ENCODE measurements at regions not wholly inside any gene's neighbourhood (a gene's known extent, or its start where the extent isn't known, plus 50 kb on each side); places are given as distances from the start of the nearest gene placed in this dataset.
"Not testable (repeated sequence)": the region's sequence is repeated elsewhere in the genome, so short reads cannot be mapped to it uniquely, and the experiment has no call there.

DNA sequence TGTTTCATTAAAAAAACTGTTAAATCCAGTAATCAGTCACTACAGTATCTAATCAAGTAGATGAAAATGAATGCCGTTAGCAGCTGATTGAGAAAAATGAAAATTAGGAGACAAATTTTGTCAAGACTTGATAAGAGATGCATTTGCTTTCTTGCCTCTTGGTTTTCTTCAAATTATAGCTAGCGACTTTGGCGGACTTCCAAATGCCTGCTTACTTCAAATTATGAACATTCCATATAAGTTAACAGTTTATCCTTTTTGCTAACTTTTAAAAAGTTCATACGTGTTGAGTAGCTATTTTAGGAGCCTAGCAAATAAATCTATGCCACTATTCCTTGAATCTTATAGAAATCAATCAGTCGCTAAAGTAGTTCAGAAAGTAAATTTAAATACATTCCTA, 58.8 kb downstream of the PPP4R3C start:
- no peak for DNase-seq

DNA sequence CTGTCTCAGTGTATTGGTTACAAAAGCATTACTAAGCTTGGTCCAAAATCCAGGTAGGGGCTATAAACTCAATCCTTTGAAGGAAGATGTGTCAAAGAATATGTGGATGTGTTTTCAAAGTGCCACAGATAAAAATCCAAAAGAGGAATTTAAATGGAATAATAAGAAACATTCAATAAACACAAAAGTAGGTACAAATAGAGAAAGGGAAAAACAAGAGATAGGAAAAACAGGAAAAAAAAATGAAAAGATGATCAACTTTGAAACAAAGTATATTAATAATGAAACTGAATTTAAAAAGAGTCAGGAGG, 64.0 kb downstream of the PPP4R3C start:
- no peak for DNase-seq

DNA sequence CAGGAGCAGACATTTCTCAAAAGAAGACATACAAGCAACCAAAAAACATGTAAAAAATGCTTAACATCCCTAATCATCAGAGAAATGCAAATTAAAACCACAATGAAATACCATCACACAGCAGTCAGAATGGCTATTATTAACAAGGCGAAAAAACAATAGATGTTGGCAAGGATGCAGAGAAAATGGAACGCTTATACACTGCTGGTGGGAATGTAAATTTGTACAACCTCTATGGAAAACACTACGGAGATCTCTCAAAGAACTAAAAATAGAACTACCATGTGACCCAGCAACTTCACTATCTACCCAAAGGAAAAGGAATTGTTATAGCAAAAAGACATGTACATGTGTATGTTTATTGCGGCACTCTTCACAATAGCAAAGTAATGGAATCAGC, 71.5 kb downstream of the PPP4R3C start:
- no peak for DNase-seq

DNA sequence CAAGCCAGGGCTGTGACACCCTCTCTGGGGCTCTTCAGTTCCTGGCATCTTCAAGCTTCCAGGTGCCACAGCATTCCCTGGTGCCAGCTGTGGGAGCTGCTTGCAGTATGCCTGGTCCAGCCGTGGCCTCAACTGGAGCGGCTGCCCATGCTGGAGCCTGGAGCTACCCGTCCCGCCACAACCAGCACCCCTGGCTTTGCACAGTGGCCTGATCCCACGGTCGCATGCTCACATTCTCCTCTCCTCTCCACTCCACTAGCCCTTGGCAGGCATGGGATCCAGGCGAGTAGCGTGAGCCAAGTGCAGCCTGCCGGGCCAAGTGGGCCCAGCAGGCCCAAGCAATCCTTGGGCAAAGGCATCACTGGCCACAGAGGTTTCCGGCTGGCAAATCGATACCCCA, 81.7 kb downstream of the PPP4R3C start:
- no peak for DNase-seq

DNA sequence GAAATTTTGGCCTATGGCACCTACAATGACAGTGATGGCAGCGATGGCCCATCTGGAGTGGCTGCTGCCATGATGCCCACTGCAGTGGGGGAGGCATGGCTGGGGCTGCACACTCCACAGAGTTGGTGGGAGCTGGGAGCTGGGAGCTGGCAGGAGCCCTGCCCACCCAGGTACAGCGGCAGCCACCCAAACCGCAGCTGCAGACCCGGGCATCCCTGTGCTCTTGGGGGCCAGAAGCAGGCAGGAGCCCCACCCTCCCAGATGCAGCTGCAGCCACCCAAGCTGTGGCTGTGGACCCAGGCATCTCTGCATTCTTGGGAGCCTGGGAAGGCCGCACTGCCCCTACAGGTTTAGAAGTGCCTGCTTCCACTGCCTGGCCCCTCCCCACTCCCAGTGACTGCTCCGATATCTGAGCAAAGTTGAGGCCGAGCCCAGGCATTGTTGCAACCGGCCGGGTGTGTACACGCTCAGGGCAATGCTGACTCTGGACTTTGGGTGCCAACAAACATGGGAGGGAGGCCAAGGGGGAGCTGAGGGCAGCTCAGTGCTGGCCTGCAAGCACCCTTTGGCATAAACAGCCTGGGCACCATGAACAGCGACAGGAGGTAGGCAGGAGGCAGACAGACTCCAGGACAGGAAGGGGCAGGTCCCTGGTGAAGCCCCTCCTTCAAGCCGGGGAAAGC, 82.8 kb downstream of the PPP4R3C start:
- DNase-seq, result no peak

DNA sequence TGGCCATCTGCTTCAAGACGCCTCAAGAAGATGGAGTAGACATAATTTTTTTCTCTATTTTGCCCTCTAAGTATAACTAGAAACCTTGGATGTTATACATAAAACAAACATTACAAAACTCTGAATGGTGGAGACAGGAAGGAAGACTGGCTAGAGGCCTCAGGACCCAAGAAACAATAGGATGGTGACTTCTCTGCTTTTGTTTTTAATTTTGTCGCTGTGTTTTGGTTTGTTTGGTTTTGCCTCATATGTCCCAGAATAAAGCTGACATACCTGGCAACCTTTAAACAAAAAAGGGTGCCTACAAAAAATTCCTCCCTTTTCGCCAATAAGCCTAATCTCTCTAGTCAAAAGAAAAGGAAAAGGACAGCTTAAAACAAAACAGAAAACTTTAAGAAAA, 109.1 kb downstream of the PPP4R3C start:
- no peak for DNase-seq

DNA sequence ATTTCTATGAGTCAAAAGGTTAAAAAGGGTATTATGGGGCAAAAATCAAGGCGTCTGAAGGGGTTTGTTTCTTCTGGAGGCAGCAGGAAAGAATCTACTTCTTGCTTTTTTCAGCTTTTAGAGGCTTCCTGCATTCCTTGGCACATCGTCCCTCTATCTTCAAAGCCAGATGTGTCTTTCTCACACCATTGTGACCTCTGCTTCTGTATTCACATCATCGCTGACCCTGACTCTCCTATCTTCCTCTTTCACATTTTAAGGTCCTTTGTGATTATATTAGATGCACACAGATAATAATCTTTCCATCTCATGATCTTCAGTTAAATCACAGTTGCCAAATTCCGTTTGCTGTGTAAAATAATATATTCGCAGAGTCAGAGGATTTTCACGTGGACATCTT, 112.7 kb downstream of the PPP4R3C start:
- no peak for DNase-seq

DNA sequence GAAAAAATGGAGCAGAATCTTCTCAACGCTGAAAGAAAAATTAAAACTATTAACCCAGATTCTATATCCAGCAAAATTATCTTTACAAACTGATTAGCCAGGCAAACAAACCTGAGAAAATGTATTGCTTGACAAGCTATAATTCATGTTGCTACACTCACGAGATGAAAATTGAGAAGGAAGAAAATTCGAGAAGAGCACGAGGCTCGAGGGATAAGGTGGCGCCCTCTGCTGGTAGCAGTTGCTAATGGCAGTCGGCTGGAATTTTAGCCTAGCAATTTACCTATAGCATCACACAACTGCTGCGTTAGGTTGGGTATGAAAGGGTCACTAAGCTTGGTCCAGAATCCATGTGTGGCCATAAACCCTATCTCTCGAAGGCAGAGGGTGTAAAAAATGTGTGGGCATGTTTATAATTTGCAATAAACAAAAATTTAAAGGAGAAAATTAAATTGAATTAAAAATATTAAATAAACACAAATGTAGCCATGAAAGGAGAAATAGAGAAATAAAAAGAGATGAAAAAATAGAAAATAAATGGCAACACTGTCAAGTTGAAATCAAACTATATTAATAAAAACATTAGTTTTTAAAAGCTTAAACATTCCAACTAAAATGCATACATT, 126.6 kb downstream of the PPP4R3C start:
- DNase-seq, result peak in 16 of 56 donors; percentile 0 to 44 (median 0)

DNA sequence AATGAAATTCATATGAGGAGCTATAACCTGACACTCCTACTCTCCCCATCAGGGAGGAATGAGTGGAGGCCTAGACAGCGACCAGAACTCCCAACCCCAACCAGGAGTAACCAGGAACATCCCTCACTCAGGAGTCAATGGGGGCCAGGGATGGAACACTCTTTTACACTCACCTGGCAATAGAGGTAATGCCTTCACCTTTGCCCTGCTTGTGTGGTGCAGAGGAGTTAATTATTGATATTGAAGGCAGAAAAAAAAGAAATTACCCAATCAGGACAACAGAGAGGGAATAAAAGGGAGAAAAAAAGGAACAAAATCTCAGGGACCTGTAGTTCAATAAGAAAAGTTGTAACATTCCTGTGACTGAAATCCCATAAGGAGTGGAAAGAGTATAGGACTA, 141.5 kb downstream of the PPP4R3C start:
- DNase-seq, result no peak

DNA sequence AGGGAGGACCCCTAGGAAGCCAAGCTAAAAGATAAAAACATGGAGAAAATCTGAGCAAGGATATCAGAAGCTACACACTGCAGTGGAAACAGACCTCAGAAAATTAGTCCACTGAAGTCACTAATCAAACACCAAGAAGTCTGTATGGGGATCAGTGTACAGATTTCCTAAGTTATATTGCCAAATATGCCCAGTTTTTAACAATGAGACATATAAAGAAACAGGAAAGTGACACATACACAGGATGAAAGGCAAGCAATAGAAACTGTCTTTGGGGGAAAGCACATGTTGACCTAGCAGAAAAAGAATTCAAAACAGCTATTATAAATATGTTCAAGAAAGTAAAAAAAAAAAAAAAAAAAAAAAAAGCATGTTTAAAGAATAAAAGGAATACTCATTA, 153.7 kb downstream of the PPP4R3C start:
- no peak for DNase-seq

DNA sequence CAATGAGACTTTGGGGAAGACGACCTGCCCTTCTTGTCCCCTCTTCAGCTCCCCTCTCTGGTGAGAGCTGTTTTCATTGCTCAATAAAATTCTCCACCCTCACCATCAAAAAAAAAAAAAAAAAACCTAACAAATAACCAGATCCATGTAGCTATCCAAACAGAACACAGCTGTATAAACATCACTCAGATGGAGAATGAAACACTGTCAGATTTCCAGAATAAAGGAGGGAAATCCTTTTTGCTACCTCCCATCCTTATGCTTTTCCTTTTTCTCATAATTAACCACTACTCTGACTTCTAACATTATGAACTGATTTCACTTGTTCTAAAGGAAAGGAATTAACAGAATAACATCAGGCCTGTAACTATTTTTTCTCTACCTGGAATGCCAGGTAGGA, 155.6 kb downstream of the PPP4R3C start:
- DNase-seq, result no peak

DNA sequence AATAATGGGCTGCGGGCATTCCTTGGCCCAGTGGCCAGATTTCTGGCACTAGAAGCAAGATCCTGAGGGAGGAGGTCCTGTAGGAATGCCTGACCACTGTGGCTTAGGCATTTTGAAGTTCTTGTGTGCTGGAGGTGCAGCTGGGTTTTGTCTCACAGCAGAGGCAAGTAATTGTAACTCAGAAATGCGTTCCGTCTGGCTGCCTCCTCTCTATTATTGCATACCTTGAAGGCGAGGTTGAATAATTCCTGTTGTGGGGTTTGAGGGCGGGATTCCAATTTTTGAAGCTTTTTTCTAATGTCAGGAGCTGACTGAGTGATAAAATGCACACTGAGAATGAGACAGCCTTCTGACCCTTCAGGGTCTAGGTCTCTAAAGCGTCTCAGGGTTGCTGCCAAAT, 170.6 kb downstream of the PPP4R3C start:
- DNase-seq, result not testable (repeated sequence)

DNA sequence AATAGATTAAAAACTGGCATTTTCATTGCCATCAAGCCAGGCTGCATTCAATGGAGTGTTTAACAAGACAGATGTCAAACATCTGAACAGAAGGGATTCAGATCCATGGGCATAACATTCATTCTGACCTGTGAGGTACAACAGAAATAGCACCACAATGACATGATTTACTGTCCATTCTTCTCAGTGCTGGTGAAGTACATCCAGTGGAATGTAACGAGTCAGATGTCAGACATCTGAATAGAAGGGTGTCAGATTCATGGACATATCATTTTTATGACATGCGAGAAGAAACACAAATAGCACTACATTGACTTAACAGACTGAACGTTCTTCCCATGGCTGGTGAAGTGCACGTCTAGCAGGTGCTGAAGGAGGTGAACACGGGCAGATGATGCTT, 186.4 kb downstream of the PPP4R3C start:
- DNase-seq, result no peak

DNA sequence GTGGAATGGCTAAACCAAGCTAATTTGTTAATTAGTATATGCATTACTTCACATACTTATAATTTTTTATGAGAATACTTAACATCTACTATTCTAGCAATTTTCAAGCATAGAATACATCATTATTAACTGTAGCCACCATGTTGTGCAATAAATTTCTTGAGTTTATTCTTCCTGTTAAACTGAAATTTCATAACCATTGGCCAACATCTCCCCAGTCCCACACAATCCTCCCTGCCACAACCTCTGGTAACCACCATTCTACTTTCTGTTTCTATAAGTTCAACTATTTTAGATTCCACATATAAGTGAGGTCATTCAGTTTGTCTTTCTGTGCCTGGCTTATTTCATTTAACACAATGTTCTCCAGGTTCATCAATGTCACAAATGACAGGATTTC, 208.5 kb downstream of the PPP4R3C start:
- no peak for DNase-seq

DNA sequence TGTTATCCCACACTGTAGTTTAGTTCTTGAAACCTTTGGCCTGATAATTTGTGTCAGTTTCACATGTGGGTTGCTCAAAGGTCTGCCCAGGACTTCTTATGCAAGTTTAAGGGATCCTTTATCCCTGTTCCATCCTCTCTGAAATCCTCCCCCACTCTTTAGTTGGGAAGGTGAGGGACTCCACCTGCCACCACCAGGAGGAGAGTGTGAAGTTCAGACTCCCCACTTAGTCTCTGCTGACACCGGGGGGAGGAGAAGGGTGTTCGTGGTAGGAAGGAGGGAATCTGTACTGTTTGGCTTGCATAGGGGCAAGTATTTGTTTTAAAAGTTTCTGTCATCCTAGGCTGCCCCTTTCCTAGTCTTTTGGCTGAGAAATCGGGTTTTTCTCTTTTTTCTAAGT, 211.8 kb downstream of the PPP4R3C start:
- DNase-seq, result no peak

DNA sequence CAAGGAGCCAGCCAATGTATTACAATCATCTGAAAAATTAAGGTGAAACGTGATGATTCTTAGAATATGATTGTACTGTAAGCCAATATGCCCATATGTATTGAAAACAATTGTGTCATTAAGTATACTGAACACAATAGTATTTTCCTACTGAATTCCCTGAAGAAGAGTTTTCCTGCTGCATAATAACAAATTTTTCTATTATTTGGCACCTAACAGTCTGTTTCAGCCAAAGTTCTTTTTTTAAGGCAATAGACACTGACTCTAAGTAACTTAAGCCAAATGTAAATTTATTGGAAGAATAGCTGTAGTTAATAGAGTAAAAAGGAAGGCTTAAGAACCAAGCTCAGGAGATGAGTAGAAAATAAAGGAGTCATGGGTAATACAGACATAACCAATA, 220.6 kb downstream of the PPP4R3C start:
- no peak for DNase-seq

DNA sequence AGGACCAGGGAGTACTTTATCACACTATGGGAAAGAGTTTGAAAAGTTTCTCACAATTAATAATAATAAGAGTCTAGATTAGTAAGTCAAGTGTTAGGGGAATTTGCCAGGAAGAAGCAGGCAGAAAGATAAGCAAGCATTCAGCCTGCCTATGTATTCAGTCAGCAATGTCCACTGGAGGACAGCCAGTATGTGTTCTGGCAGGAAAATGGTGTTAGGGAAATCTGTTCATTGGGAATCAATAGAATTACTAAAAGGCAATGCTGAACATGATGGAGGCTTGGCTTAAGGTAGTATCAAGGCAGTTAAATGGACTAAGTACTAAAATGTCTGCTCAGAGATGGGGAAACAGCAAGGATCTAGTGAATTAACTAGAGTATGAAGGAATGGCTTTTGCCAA, 221.2 kb downstream of the PPP4R3C start:
- DNase-seq, result no peak

DNA sequence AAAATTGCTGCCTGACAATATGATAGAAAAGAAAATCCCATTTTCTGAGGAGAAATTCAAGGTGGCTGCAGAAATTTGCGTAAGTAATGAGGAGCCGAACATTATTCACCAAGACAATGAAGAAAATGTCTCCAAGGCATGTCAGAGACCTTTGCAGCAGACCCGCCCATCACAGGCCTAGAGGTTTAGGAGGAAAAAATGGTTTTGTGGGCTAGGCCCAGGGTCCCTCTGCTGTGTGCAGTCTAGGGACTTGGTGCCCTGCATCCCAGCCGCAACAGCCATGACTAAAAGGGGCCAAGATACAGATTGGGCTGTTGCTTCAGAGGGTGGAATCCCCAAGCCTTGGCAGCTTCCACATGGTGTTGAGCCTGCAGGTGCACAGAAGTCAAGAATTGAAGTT, 223.1 kb downstream of the PPP4R3C start:
- DNase-seq, result not testable (repeated sequence)

DNA sequence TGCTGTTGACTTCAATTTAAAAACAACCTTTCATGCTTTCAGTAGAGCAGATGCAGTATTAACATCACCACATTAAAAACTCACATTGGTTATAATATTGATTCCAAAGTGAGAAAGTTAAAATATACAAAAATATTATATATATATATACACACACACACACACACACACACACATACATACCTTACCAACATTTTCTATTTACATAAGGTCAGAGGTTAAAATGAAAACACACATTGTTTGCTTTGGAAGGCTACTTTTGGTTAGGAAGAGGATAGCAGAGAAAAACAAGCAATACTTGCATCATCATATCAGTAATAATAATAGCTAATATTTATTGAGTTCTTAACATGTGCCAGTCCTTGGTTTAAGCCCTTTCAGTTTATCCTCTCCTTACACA, 226.5 kb downstream of the PPP4R3C start:
- no peak for DNase-seq

DNA sequence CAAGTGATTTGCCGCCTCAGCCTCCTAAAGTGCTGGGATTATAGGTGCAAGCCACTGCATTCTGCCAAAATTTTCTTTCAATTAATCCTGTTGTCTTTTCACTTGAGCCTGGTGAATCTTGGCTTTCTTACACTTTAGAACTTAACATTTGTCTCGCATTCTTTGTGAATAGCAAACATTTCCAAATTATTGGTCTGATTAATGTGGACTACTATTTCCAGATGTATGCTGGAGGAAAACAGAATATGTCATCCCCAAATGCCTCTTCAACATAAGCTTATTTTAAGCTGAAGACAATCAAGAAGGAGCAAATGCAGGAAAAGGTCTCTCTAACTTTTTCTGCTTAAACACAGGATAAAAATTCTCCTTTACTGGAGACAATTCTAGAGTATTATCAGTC, 233.4 kb downstream of the PPP4R3C start:
- no peak for DNase-seq

DNA sequence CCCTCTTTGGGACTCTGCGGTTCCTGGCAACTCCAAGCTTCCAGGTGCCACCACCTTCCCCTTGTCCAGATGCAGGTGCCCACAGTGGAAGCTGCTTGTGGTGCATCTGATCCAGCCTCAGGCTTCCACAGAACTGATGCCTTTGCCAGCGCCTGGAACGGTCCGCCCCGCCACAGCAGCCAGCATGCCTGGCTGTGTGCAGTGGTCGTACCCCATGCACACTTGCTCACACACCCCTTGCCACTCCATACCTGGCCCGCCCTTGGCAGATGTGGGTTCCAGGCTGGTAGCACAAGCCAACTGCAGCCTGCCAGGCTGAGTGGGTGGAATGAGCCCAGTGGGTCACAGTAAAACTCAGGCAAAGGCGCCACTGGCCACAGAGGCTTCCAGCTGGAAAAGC, 240.5 kb downstream of the PPP4R3C start:
- DNase-seq, result no peak

DNA sequence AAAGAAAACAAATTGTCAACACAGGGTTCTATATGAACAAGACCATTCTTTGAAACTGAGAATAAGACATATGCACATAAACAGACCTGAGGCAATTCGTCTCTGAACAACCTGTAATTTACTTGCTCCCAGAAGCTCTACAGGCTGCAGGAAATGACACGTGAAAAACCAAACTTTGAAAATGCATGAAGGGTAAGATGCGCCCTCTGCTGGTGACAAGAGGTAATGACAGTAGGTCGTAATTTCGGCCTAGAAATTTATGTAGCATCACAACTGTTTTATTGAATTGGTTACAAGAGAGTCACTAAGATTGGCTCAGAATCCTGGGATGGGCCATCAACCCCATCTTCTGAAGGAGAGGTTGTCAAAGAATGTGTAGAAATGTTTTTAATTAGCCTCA, 276.5 kb downstream of the PPP4R3C start:
- DNase-seq, result peak in 1 of 56 donors; percentile 0

DNA sequence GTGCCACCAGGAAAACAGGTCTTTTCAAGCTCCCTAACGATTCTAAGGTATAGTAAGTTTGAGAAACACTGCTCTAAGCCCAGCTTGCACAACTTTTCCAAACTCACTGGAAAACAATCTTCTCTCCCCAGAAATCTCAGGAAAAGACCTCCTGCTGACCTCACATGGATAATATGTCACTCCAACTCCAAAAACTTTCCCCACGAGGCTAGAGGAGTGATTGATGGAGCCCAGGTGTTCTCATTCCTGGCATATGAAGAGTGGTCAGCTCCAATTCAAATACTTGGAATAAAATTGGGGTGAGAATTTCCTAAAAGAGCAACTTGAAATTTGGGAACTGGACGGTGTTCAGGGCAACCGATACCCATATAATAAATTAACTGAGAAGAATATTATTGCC, 299.9 kb downstream of the PPP4R3C start:
- no peak for DNase-seq

DNA sequence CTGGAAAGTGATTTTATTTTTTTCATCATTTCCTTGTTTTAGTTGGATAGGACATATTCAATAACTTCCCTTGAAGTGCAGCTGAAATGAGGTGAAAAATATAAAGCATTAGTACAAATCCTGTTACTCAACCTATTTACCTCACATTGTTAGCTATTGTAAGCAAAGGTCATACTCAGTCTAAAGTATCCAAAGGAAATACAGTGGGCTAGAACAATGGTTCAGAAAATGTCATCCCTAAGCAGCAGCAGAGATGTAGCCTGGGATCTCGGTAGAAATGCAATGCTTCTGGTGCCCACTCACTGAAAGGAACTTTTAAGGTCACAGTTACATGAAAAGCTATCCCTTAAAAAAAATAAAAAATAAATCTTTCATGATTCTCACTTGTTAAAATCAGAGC, 300.6 kb downstream of the PPP4R3C start:
- DNase-seq, result no peak

Measured in amygdala (tissue), 56 donors.